Astrocyte of the spinal cord (primary cell): ENCODE measurements at regions not wholly inside any gene's neighbourhood (a gene's known extent, or its start where the extent isn't known, plus 50 kb on each side); places are given as distances from the start of the nearest gene placed in this dataset.
"Not testable (repeated sequence)": the region's sequence is repeated elsewhere in the genome, so short reads cannot be mapped to it uniquely, and the experiment has no call there.

Source experiments
- DNase-seq: peaks from one replicate; pipeline ENCODE4 v3.0.0; 2011; ENCODE audit warnings: low read depth, low spot score
- H3K4me3 ChIP-seq: 2 replicates; pipeline ENCODE4 v1.5.1; 2011; ENCODE audit warnings: low read depth, mild to moderate bottlenecking, low read length, moderate library complexity
- in situ Hi-C: cut with HindIII; loops from 2 replicates; pipeline ENCODE4 v1.10.0; 2017; ENCODE audit warnings: low sequenced_read_pairs
- TF ChIP-seq, protein P1 (sequence below): IDR thresholded peaks from 2 replicates; pipeline ENCODE4 v1.5.1; 2012; ENCODE audit warnings: low read depth, mild to moderate bottlenecking, low read length, inconsistent platforms

DNA sequence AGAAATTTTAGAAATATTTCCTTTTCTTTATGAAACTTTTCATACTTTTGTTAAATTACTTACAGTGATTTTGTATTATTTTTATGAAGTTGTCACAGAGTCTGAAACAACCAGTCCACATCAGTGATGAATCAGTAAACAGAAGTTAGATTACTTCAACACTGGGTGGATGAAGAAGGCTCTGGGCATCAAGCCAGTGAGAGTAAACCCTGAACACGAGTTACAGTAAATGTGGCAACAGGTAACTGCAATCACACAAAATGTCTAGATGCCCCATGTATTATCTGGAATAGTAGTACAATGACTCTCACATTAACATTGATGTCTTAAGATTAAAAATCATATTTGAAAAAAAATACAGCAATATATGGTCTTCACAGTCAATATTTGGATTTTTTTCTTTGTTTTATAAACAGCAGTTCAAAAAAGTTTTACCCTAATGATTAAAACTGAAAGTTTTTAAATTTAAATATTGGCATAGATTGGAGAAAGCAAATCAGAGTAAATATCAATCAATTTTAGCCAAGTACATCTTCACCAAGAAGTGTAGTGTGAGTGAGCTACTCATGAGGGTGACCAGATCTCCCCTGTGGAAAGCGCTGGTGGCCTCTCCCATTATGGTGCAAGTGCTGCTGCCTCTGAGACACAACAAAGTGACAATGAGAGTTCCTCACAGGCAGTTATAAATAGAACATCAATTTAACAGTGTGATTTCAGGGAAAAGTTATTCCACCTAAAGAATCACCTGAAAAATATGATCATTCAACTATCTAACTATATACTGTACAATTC is 63.2 kb upstream of the UGT2B7 start:
- in situ Hi-C loops, result no loop called here
- no peak overlapping the region for H3K4me3 ChIP-seq
- no peak for DNase-seq
- TF ChIP-seq, protein P1, sequence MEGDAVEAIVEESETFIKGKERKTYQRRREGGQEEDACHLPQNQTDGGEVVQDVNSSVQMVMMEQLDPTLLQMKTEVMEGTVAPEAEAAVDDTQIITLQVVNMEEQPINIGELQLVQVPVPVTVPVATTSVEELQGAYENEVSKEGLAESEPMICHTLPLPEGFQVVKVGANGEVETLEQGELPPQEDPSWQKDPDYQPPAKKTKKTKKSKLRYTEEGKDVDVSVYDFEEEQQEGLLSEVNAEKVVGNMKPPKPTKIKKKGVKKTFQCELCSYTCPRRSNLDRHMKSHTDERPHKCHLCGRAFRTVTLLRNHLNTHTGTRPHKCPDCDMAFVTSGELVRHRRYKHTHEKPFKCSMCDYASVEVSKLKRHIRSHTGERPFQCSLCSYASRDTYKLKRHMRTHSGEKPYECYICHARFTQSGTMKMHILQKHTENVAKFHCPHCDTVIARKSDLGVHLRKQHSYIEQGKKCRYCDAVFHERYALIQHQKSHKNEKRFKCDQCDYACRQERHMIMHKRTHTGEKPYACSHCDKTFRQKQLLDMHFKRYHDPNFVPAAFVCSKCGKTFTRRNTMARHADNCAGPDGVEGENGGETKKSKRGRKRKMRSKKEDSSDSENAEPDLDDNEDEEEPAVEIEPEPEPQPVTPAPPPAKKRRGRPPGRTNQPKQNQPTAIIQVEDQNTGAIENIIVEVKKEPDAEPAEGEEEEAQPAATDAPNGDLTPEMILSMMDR, result no peak

DNA sequence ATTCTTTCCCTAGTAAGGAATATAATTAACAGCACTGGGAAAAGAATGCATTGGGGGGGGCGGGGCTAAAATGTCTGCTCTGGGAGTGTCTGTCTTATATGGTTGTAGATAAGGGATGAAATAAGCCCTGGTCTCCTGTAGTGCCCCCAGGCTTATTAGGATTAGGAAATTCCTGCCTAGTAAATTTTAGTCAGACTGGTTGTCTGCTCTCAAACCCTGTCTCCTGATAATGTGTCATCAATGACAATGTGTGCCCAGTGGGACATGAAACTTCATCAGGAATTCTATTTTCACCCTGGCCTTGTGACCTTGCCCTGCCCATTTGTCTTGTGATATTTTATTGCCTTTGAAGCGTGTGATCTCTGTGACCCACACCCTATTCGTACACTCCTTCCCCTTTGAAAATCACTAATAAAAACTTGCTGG is 61.9 kb upstream of the UGT2B7 start:
- H3K4me3 ChIP-seq, in situ Hi-C loops, DNase-seq: not testable (repeated sequence)

DNA sequence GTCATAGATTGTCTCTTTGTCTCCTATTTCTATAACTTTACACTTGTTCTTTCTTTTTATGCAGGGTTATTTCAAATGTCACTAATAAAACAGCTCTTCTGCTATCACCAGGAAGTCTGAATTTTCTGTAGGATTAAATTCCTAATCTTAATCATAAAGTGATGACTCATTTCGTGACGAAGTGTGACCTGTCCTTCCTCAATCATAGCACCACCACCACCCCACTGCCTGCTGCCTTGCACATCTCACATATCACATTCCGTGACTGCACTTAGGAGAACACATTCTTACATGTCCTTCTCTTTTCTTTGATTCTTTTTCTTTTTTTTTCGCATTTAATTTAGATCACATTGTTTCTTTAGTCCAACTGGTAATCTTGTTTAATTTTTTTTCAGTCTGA is 57.7 kb upstream of the UGT2B7 start:
- in situ Hi-C loops, result no loop called here
- DNase-seq, result no peak
- TF ChIP-seq, protein P1, result no peak
- H3K4me3 ChIP-seq, result no peak overlapping the region

DNA sequence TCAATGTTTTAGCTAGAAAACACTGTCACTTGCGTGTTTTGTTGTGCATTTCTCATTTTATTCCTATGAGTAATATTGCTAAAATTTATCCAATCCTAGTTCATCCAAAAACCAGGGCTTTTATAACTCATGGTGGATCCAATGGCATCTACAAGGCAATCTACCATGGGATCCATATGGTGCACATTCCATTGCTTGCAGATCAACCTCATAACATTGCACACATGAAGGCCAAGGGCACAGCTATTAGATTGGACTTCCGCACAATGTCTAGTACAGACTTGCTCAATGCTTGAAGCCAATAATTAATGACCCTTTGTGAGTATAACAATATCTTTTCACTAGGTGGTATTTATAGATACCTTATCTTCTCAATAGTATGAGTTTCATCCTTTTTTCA is 57.2 kb upstream of the UGT2B7 start:
- TF ChIP-seq, protein P1, result no peak
- DNase-seq, result no peak
- no peak overlapping the region for H3K4me3 ChIP-seq
- in situ Hi-C loops, result no loop called here

DNA sequence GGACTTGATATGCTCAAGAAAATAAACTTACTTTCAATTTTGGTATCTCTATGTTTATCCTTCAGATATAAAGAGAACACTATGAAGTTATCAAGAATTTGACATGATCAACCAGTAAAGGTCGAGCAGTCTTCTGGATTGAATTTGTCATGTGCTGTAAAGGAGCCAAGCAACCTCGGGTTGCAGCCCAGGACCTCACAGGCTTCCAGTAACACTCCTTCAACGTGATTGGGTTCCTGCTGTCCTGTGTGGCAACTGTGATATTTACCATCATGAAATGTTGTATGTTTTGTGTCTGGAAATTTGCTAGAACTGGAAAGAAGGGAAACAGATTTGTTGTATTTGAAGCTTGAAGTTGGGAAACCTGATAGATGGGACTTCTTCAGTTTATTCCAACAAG is 52.0 kb upstream of the UGT2B7 start:
- TF ChIP-seq, protein P1, result no peak
- in situ Hi-C loops, result no loop called here
- DNase-seq, result no peak
- no peak overlapping the region for H3K4me3 ChIP-seq
